GM21367 (cell line): ENCODE measurements at regions not wholly inside any gene's neighbourhood (a gene's known extent, or its start where the extent isn't known, plus 50 kb on each side); places are given as distances from the start of the nearest gene placed in this dataset.

ENCODE experiments used
- ATAC-seq: cut with Tn5 transposase; IDR thresholded peaks from one replicate; pipeline ENCODE4 v1.9.1; 2021; ENCODE audit not compliant: unreplicated experiment

DNA sequence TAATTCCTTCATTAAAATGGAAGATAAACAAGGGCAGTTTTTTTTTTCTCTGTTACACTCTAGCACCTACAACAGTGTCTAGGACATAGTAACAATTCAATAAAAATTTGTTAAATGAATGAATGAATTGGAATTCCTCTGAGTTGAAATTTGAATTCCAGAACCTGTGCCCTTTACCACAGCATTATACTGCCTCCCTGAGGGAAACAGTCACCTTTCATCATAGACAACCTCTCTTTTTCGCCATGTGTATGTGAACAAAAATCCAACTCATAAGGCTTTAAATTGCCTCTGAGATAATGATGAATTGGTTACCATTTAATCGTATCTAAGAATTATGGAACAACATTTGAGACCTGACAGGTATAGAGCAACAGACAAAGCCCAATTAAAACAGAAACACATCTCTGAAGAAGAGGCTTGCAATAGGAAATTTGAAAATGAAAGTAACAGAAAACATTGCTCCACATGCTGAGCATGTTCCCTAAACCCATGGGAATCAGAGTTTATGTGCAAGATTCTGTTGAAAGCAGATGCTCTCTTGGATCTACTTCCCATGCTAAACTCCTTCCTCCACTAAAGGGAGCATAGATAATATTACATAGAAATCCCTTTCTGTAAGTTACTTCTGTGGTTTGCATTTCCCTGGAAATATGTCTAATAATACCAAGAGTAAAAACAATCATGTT is 657.8 kb downstream of the GALC start:
- no peak for ATAC-seq

DNA sequence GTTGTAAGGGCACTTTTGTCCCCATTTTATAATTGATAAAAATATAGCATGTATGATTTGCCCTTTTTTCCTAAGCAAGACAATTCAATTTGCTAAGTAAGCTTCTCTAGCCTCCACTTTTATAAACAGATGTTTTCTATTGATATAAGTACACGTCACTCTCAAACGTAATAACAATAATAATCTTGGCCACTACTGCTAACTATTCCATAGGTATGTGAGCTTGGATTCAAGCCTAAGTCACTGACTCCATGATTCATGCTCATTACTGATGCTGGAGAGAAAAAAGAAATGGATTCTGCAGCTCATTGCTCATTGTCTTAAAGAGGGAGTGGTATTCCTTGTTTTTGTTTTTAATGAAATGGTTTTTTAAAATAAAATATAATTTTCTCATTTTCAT is 661.0 kb downstream of the GALC start:
- ATAC-seq, result no peak

DNA sequence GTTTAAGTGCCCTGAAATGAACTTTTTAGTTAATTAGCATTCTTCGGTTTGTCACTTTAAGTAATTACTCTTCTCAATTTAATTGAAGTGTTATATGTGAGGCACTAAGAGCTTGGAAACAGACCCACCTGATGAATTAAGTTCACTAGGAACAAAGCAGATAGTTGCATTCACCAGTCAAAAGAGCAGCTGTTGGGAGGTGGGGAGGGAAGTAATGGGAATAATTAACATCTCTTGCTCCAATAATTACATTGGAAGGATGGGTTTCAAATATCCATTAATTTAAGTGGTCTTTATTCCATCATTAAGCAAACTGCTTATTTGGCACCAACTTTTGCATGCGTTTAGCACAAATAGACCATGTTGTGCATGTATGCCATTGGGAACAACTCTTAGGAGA is 667.2 kb downstream of the GALC start:
- ATAC-seq, result no peak

DNA sequence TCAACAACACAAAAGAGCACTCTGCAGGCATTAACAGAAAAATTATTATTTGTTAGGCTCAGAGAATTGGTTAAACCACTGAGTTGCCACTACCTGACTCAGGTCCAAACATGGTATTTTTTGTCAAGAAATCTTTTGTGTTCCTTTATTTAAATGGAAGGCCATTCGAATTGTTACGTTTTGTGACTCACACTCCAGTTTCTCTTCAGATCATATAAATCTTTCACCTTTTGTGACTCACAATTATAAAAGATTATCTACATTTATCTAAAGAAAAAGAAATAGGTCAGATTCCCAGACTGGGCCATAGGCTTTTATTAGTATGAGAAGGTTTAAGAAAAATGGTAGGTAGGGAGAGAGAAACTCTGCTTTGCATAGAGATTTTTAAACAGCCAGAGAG is 669.8 kb downstream of the GALC start:
- no peak for ATAC-seq

DNA sequence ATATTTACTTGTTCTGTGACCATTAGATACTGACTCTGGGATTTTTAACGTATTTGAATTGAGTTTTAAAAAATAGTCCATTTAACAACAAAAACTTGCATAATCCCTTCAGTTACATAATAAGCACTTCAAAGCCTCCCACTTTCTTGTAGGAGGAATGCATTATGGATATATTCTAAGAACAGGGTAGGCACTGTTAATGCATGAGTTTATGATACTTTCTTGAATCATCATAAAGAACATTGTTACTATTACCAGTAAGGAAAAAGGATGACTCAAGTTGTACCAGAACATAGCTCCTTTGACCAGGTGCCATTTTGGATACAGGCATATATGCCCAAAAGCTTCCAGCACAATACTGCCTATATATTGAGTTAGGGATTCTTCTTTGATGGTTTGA is 671.4 kb downstream of the GALC start:
- no peak for ATAC-seq

DNA sequence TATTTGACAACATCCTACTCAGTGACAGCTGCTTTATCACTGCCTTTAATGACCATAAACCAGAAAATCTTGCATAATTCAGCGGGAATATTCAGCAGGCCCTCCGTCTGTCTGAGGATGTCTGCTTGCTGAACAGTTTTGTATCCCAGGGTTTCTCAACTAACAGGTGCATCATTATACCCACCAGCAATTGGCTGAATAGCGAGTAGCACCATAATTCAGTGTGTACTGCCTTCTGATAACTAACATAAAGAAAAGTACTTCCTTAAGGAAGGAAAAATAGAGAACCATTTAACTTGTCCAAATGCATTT is 680.1 kb downstream of the GALC start:
- no peak for ATAC-seq

DNA sequence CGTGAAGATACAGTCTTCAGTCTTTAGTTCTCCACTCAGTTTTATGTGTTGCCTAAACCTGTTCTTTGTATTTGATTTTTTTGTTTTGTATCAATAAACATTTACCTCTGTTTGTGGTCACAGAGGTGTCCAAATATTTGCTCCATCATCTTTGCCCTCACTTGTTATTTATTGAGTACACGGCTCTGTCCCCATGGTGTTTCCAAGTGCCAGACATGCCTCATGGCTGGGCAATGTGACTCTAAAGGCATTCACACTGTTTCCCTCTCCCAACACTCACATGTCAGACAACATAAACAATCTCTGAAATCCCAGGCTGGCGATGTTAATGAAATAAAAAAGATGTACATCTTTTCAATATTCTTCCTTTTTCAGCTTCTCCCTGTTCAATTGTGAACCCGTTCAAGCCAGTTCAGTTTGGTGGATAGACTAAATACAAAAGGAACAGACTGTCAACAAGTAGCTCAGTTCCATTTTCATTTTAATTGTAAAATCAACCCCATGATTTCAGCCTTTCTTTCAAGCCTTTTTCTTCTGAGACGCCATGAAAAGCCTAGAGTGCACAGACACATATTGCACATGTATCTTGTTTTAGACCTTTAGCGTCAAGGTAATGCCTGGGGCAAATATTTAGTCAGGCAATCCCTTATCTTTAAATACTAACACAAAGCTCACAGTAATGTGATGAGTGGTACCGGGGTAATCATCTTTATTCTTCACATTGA is 680.7 kb downstream of the GALC start:
- no peak for ATAC-seq

DNA sequence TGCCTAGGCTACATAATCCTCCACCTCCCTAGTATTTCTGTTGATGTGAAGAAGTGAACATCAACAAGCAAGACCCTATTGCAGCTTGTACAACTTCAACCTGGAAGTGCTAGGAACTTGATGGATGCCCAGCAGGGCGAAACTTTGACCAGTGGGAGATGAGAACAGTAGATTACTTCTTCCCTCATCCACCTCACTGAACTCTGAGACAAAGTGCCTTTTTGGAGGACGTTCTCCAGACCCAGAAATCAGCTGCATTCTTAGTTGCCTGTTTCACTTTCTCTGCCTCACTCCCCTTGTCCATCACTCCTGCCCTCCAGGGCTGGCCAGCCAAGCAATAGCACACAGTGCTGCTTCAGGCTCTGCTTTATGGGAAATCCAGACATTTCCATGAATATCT is 683.4 kb downstream of the GALC start:
- no peak for ATAC-seq

DNA sequence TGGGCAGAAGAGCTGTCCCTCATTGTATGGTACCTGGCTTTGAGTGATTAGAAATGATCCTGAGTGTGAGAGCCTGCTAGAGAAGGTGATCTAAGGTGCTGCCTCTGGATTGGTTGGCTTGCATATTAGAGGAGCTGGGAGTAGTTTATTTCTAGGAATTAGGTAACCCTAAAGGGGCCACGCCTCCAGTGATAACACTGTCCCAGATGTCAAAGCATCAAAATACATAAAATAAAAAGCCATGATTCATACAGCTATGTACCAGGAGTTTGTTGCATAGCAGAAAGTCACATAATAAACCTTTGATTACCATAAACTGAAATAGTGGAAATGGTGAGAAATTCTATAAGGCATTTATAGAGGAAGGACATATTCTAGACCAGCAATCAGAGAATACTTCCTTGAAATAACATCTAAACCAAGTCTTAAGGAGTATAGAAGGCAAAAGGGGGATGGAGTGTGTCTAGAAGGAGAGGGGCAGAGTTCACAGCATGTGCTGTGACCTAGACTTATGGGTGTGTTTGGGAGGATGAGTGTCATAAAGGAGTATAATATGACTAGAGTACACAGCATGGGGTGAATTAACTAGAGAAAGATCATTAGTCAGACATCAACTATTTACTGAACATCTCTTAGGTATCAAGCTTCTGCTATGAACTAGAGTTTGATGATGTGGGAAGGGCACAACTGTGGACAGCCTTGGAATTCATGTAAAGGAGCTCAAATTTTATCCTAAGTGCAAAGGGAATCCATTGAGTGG is 686.4 kb downstream of the GALC start:
- no peak for ATAC-seq

DNA sequence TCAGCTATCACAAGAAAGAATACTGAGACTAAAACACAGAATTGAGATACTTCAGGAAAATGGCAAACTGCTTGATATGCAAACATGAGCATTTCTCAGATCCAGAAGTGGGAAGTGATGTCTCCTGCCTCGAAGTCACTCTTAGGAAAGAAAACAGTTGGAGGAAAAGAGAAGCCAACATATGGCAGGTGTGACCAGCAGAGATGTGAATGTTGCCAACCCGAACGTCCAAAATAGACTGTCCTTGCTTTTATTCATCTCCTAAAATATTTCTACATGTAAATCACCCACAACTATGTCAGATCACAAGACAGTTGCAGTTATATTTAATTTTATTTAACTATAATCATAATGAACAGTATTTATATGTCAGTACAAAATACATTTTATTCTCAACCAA is 687.6 kb downstream of the GALC start:
- no peak for ATAC-seq

DNA sequence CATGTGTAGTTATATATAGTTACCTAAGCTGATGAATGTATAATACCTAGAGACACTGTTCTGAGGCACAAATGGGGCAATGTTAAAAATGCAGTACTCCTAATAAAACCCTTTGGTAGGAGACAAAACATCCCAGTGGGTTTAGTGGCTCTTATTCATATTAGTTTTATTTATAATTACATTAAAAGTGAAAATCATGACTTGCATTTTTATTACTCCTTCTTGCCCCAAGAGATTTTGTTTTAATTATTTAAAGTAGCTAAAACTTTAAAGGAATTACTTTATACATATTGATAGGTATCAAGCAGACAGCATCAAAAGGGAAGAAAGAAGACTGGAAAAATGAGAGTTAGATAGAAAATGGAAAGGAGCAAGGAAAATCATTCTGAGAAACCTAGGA is 688.6 kb downstream of the GALC start:
- ATAC-seq, result no peak

DNA sequence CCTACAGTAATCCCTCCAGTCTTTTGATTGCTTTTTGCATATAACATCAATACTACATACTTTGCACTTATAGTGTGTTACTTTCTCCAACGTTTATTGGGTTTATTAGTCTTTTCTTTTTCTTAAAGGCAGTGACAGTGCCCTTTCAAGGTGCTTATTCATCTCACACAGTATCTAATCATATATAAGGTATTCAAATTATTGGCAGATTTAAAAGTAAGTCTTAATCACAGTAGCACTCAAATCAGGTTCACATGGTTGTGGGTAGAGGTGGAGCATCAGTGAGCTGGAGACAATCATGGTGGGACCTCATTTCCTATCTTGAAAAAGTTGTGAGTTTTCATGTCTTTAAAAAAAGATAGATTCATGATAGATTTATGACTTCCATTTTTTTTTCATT is 706.2 kb downstream of the GALC start:
- no peak for ATAC-seq

DNA sequence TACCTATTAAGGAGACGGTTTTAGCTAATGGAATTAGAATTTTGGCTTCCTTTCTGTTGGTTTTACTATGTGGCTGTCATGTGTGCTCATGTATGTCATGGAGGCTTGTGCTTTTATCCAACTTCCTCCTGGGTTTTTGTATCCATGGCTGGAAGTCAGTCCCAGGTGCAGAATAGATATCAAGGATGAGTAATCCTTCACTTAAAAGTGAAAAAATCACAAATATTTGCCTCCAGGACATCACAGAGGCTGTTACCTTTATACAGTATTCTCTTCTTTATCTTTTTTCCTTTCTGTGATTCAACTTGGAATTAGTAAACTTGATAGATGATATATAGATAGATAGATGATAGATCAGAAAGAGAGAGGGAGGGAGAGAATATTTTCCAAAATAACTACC is 706.8 kb downstream of the GALC start:
- ATAC-seq, result no peak

DNA sequence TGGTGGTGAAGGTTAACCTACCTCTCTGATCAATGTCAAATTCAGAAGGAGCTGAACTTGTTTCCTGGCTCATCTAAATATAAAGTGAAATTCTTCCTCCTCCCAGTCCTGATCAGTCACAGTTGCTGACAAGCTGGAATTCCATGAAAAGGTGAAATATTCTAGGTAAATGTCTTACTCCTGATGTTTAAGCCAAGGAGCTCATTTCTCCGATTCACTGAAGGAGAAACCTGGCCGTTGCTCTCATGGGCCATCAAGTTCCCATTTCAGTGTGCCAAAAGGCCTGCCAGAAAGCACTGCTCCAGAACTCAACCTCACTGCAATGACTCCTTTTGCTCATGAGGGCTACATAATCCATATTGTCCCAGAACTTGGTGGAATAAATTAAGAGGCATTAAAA is 707.5 kb downstream of the GALC start:
- ATAC-seq, result no peak

DNA sequence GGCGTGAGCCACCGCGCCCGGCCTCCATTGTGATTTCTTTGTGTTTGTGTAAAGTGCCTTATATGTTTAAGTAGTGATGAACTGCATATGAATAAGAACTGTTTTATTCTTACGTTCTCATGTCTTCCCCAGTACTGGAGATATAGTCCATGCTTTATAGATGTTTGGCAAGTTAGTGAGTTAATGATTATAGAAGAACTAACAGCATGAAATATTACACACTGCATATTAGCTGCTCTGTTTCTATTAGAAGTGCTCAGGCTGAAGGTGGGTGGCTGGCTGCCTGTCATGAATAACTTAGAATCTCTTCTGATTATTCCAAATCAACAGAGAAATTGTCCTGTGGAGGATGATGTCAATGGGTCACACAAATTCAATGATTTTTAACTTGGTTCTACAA is 709.4 kb downstream of the GALC start:
- no peak for ATAC-seq

DNA sequence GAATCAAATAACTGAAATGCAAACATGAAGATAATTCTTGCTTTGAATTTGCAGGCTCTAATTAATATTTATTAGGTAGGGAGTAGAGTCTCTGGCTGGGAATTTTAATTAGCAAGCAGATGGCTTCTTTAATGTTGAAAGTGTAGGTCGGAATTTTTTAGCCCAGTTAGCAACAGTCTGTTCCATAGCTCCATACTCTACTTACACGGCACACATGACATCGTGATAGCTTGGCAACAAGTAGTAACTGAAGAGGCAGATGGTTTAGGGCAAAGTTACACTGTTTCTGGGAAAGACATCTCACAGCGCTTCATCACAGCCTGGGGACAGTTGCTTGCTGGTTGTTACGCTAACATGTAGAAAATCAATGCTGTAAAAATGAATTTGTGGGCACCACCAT is 710.7 kb downstream of the GALC start:
- no peak for ATAC-seq

DNA sequence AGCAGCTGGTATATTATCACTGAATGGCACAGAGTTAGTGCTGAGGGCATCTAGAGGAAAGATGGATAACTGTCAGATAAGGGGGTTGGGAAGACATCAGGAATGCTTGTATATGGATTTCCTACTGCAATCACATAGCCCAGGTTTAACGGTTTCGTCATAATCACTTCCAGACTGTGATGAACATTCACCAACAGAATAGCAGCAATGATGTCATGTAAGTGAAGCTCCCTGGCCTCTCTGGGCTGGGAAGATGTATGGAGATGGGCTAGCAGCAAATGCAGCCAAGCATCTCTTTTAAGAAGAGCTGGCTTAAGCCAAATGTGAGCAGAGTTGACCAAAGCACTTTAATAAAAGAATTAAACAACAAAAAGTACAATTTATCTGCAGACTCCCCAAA is 714.6 kb downstream of the GALC start:
- no peak for ATAC-seq

DNA sequence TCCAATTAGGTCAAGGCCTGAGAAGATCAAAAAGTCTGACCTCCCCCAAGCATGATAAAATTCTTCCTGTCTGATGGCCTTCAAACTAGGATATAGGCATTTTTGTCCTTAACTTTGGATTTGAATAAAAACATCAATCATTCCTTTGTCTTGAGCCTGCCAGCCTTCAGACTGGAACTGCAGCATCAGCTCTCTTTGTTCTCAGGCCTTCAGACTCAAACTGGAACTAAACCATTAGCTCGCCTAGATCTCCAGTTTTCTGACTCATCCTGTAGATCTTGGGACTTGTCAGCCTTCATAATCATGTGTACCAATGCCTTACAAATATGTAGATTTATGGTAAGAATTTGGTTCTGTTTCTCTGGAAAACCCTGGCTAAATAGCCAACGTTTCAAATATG is 721.7 kb downstream of the GALC start:
- ATAC-seq, result no peak

DNA sequence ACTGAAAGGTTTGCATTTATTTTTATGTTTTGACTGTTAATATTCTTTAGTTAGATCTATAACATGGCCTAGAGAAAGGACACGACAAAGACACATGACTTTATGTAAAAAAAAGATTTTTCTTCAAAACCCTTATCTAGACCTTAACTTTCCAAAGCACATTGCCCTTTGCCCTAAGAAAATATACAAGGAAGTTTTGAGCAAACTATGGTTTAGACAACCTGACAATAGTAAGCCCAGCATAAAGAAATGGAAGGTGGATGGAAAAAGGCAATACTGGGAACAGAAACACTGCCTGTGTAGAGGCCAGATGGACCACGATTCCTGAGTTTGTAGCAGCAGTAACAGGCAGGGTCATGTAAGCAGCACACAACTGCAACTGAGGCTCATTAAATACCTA is 724.0 kb downstream of the GALC start:
- ATAC-seq, result no peak

DNA sequence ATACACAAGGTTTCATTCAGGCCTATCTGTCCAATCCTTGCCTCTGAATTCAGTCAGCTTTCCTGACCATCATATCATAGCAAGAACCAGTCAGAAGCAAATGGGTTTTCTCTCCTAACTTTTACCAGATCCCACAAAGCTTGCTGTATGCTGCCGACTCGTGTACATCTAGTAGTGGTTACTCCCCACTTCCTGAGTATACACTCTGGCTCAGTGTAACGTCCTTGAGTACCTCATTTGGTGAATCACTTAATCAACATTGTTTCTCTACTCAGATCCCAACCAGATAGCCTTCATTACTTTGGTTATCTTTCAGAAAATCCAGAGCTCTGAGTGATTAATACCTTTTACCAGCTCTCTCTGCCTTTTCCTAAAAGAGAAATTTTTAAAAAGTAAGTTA is 728.2 kb downstream of the GALC start:
- ATAC-seq, result no peak

DNA sequence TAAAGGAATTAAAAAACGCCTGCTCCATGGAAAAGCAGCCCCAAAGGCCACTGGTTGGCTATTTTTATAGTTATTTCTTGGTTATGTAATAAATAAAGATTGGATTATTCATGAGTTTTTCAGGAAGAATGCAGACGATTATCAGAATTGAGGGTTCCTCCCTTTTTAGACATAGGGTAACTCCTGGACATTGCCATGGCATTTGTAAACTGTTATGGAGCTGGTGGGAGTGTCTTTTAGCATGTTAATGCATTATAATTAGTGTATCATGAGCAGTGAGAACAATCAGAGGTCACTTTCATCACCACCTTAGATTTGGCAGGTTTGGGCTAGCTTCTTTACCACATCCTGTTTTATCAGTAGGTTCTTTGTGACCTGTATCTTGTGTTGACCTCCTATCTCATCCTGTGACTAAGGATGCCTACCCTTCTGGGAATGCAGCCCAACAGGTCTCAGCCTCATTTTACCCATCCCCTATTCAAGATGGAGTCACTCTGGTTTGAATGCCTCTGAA is 728.7 kb downstream of the GALC start:
- ATAC-seq, result no peak

DNA sequence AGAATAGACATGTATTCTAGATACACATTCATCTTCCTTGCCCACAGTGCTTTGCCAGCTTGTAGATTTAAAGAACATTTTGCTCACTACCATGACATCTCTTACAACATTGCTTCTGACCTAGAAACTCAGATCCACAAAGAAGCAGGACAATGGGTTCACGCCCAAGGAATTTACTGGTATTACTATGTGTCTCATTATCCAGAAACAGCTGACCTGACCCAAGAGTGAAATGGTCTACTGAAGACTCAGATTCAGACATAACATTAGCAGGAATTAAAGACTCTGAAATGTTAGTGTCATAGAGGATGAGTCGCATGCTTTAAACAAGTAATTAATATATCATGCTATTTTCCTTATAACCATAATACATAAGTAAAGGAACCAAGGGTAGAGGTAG is 731.4 kb downstream of the GALC start:
- no peak for ATAC-seq
